ENCODE measurements at regions not wholly inside any gene's neighbourhood (a gene's known extent, or its start where the extent isn't known, plus 50 kb on each side); places are given as distances from the start of the nearest gene placed in this dataset.

DNA sequence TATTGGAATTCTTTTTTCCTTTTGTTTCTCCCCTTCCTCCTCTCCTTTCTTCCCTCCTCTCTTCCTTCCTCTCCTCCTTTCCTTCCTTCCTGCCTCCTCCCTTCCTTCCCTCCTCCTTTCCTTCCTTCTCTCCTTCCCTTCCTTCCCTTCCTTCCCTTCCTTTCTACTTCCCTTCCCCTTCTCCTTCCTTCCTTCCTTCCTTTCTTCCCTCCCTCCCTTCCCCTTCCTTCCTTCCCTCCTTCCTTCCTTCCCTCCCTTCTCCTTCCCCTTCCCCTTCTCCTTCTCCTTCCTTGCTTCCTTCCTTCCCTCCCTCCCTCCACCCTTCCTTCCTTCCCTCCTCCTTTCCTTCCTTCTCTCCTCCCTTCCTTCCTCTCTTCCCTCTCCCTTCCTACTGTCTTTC is 431.0 kb upstream of the MEIS1 start:
- H3K4me1 ChIP-seq (ENCODE audit: insufficient read depth, low read length), result no peaks in the 10 kb centered on the region
- H3K27me3 ChIP-seq (ENCODE audit: insufficient read depth, low read length), result no peaks in the 10 kb centered on the region
- DNase-seq (ENCODE audit: low read depth), result no peak
- Mint-ChIP-seq H3K9me3 (ENCODE audit: unreplicated experiment) (no peaks in the 10 kb centered on the region), H3K27ac (ENCODE audit: unreplicated experiment) (no peak overlapping the region), H3K36me3 (ENCODE audit: low read depth, unreplicated experiment) (no peaks in the 10 kb centered on the region), H3K4me3 (ENCODE audit: unreplicated experiment) (no peak overlapping the region), H3K4me1 (ENCODE audit: low read depth, unreplicated experiment) (no peaks in the 10 kb centered on the region), H3K27me3 (ENCODE audit: low read depth, unreplicated experiment) (peaks cover 11% of the 10 kb centered on the region)
- H3K4me3 ChIP-seq (ENCODE audit: insufficient read depth, low read depth, low read length), result no peak overlapping the region
- TF ChIP-seq EZH2 (IDR thresholded peaks at IDR 0.05; ENCODE audit: insufficient read depth, low read length), result no peak
- TF ChIP-seq, protein P1, sequence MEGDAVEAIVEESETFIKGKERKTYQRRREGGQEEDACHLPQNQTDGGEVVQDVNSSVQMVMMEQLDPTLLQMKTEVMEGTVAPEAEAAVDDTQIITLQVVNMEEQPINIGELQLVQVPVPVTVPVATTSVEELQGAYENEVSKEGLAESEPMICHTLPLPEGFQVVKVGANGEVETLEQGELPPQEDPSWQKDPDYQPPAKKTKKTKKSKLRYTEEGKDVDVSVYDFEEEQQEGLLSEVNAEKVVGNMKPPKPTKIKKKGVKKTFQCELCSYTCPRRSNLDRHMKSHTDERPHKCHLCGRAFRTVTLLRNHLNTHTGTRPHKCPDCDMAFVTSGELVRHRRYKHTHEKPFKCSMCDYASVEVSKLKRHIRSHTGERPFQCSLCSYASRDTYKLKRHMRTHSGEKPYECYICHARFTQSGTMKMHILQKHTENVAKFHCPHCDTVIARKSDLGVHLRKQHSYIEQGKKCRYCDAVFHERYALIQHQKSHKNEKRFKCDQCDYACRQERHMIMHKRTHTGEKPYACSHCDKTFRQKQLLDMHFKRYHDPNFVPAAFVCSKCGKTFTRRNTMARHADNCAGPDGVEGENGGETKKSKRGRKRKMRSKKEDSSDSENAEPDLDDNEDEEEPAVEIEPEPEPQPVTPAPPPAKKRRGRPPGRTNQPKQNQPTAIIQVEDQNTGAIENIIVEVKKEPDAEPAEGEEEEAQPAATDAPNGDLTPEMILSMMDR (IDR thresholded peaks at IDR 0.05; ENCODE audit: insufficient read depth, low read depth, low read length), result no peak
- H3K36me3 ChIP-seq (ENCODE audit: insufficient read depth, low read length), result no peaks in the 10 kb centered on the region
- no peak overlapping the region for H3K9ac ChIP-seq (ENCODE audit: low read length)
- FAIRE-seq, result no peak
- H3K9me3 ChIP-seq (ENCODE audit: insufficient read depth, low read depth, low read length), result no peaks in the 10 kb centered on the region
- H3K4me2 ChIP-seq (ENCODE audit: low read length), result no peak overlapping the region
- no peak overlapping the region for H3K27ac ChIP-seq (ENCODE audit: low read depth, low read length)
- no peaks in the 10 kb centered on the region for H3K79me2 ChIP-seq (ENCODE audit: insufficient read depth, low read length)
- H2AFZ ChIP-seq (ENCODE audit: low read depth, low read length), result no peak overlapping the region
- no peaks in the 10 kb centered on the region for H4K20me1 ChIP-seq (ENCODE audit: insufficient read depth, low read length)

DNA sequence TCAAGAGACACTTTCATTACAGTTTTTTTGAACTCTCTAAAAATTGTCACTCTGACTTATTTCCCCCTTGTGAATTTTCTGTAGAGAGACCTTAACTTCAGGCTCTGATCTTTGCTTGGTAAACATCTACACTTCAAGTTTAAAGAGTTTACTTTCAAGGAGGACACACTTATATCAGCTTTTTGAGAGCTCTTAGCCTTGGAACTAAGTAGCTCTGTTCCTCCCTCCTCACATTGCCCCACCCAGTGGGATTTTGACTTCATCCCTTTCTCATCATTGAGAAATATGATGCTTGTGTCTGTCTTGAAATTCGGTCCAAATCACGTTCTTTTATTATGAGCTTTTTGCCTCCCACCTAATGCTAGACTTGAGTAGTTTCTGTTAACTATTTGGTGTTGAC is 433.4 kb upstream of the MEIS1 start:
- no peak overlapping the region for H3K4me3 ChIP-seq (ENCODE audit: insufficient read depth, low read depth, low read length)
- no peak overlapping the region for H3K27ac Mint-ChIP-seq (ENCODE audit: unreplicated experiment)
- H3K36me3 Mint-ChIP-seq (ENCODE audit: low read depth, unreplicated experiment), result no peaks in the 10 kb centered on the region
- no peak overlapping the region for H3K4me3 Mint-ChIP-seq (ENCODE audit: unreplicated experiment)
- no peaks in the 10 kb centered on the region for H3K27me3 ChIP-seq (ENCODE audit: insufficient read depth, low read length)
- DNase-seq (ENCODE audit: low read depth) (no peak), FAIRE-seq (no peak)
- no peak overlapping the region for H3K27ac ChIP-seq (ENCODE audit: low read depth, low read length)
- no peaks in the 10 kb centered on the region for H3K9me3 ChIP-seq (ENCODE audit: insufficient read depth, low read depth, low read length)
- H3K9me3 Mint-ChIP-seq (ENCODE audit: unreplicated experiment), result no peaks in the 10 kb centered on the region
- no peaks in the 10 kb centered on the region for H3K36me3 ChIP-seq (ENCODE audit: insufficient read depth, low read length)
- no peaks in the 10 kb centered on the region for H3K4me1 Mint-ChIP-seq (ENCODE audit: low read depth, unreplicated experiment)
- no peak overlapping the region for H3K9ac ChIP-seq (ENCODE audit: low read length)
- H3K4me1 ChIP-seq (ENCODE audit: insufficient read depth, low read length), result no peaks in the 10 kb centered on the region
- no peak overlapping the region for H2AFZ ChIP-seq (ENCODE audit: low read depth, low read length)
- no peaks in the 10 kb centered on the region for H3K79me2 ChIP-seq (ENCODE audit: insufficient read depth, low read length)
- TF ChIP-seq EZH2 (IDR thresholded peaks at IDR 0.05; ENCODE audit: insufficient read depth, low read length), result no peak
- TF ChIP-seq, protein P1 (IDR thresholded peaks at IDR 0.05; ENCODE audit: insufficient read depth, low read depth, low read length), result no peak
- peaks cover 7% of the 10 kb centered on the region for H3K27me3 Mint-ChIP-seq (ENCODE audit: low read depth, unreplicated experiment)
- H4K20me1 ChIP-seq (ENCODE audit: insufficient read depth, low read length), result no peaks in the 10 kb centered on the region
- H3K4me2 ChIP-seq (ENCODE audit: low read length), result no peak overlapping the region

DNA sequence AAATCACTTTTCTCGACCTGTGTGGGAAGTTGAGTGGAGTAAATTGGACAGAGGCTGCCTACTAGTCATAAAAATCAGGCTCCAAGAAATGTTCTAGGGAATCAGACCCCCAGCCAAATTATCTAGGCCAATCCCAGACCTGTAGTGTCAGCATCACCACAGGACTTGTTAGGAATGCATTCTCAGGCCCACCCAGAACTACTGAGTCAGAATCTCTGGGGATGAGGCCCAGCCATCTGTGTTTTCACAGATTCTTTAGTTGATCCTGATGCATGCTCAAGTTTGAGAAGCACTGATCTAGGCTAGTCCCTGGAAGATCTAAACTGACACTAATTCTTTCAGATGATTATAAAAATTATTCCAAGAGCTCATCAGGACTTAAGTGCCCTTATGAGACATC is 434.0 kb upstream of the MEIS1 start:
- no peaks in the 10 kb centered on the region for H3K36me3 Mint-ChIP-seq (ENCODE audit: low read depth, unreplicated experiment)
- Histone ChIP-seq H3K27ac (ENCODE audit: low read depth, low read length) (no peak overlapping the region), H3K4me1 (ENCODE audit: insufficient read depth, low read length) (no peaks in the 10 kb centered on the region), H3K36me3 (ENCODE audit: insufficient read depth, low read length) (no peaks in the 10 kb centered on the region), H3K4me3 (ENCODE audit: insufficient read depth, low read depth, low read length) (no peak overlapping the region), H3K9ac (ENCODE audit: low read length) (no peak overlapping the region), H2AFZ (ENCODE audit: low read depth, low read length) (no peak overlapping the region), H3K27me3 (ENCODE audit: insufficient read depth, low read length) (no peaks in the 10 kb centered on the region), H4K20me1 (ENCODE audit: insufficient read depth, low read length) (no peaks in the 10 kb centered on the region), H3K4me2 (ENCODE audit: low read length) (no peak overlapping the region), H3K9me3 (ENCODE audit: insufficient read depth, low read depth, low read length) (no peaks in the 10 kb centered on the region), H3K79me2 (ENCODE audit: insufficient read depth, low read length) (no peaks in the 10 kb centered on the region)
- FAIRE-seq (no peak), DNase-seq (ENCODE audit: low read depth) (no peak)
- no peak overlapping the region for H3K4me3 Mint-ChIP-seq (ENCODE audit: unreplicated experiment)
- no peaks in the 10 kb centered on the region for H3K9me3 Mint-ChIP-seq (ENCODE audit: unreplicated experiment)
- TF ChIP-seq EZH2 (IDR thresholded peaks at IDR 0.05; ENCODE audit: insufficient read depth, low read length), result no peak
- TF ChIP-seq, protein P1 (IDR thresholded peaks at IDR 0.05; ENCODE audit: insufficient read depth, low read depth, low read length), result no peak
- H3K27ac Mint-ChIP-seq (ENCODE audit: unreplicated experiment), result no peak overlapping the region
- H3K27me3 Mint-ChIP-seq (ENCODE audit: low read depth, unreplicated experiment), result peaks cover 7% of the 10 kb centered on the region
- H3K4me1 Mint-ChIP-seq (ENCODE audit: low read depth, unreplicated experiment), result no peaks in the 10 kb centered on the region
